Trophoblast cell (in vitro differentiated cells and primary cell): ENCODE measurements at regions not wholly inside any gene's neighbourhood (a gene's known extent, or its start where the extent isn't known, plus 50 kb on each side); places are given as distances from the start of the nearest gene placed in this dataset.

Experiments
- DNase-seq, 2 donors: peaks; one replicate each; pipeline ENCODE4 v3.0.0-alpha.2; 2016
- H2AFZ ChIP-seq: 2 replicates; pipeline ENCODE4 v1.6.1; 2013; ENCODE audit warnings: low read length, moderate library complexity, mild to moderate bottlenecking; ENCODE audit not compliant: insufficient read depth, poor library complexity
- H2AK5ac ChIP-seq: 2 replicates; pipeline ENCODE4 v1.6.1; 2013; ENCODE audit warnings: mild to moderate bottlenecking, low read length
- H2BK120ac ChIP-seq: 2 replicates; pipeline ENCODE4 v1.6.1; 2013; ENCODE audit warnings: low read length, mild to moderate bottlenecking, moderate library complexity; ENCODE audit not compliant: insufficient read depth, poor library complexity
- H2BK12ac ChIP-seq: 2 replicates; pipeline ENCODE4 v1.6.1; 2013; ENCODE audit warnings: mild to moderate bottlenecking, low read length, moderate library complexity
- H2BK5ac ChIP-seq: 2 replicates; pipeline ENCODE4 v1.6.1; 2013; ENCODE audit warnings: low read length, low read depth, moderate library complexity, mild to moderate bottlenecking; ENCODE audit not compliant: poor library complexity
- H3K14ac ChIP-seq: 2 replicates; pipeline ENCODE4 v1.6.1; 2013; ENCODE audit warnings: mild to moderate bottlenecking, low read length
- H3K18ac ChIP-seq: 2 replicates; pipeline ENCODE4 v1.6.1; 2013; ENCODE audit warnings: mild to moderate bottlenecking, low read length
- H3K23ac ChIP-seq: 2 replicates; pipeline ENCODE4 v1.6.1; 2013; ENCODE audit warnings: low read length
- H3K27ac ChIP-seq: 2 replicates; pipeline ENCODE4 v1.5.1; 2013; ENCODE audit warnings: low read depth, mild to moderate bottlenecking, inconsistent platforms, low read length, moderate library complexity
- H3K27me3 ChIP-seq: 2 replicates; pipeline ENCODE4 v1.6.1; 2013; ENCODE audit warnings: inconsistent platforms, mild to moderate bottlenecking, low read length, moderate library complexity; ENCODE audit not compliant: insufficient read depth
- H3K36me3 ChIP-seq, 2 experiments: 1 replicate in 1 of 2; 2 replicates in 1 of 2; pipeline ENCODE4 v1.6.1; 2013; ENCODE audit warnings: low read length in 2 of 2, mild to moderate bottlenecking in 2 of 2, moderate library complexity in 1 of 2; ENCODE audit not compliant: insufficient read depth in 2 of 2, control insufficient read depth in 1 of 2
- H3K4ac ChIP-seq: 2 replicates; pipeline ENCODE4 v1.6.1; 2013; ENCODE audit warnings: low read depth, mild to moderate bottlenecking, low read length, moderate library complexity
- H3K4me1 ChIP-seq, 2 experiments: 1 replicate in 1 of 2; 2 replicates in 1 of 2; pipeline ENCODE4 v1.6.1; 2013; ENCODE audit warnings: low read length in 2 of 2, mild to moderate bottlenecking in 2 of 2, moderate library complexity in 1 of 2; ENCODE audit not compliant: insufficient read depth in 2 of 2, control insufficient read depth in 1 of 2
- H3K4me2 ChIP-seq: 2 replicates; pipeline ENCODE4 v1.6.1; 2013; ENCODE audit warnings: inconsistent platforms, mild to moderate bottlenecking, low read length, moderate library complexity
- H3K4me3 ChIP-seq: 2 replicates; pipeline ENCODE4 v1.5.1; 2013; ENCODE audit warnings: mild to moderate bottlenecking, low read depth, low read length, inconsistent platforms
- H3K79me1 ChIP-seq: one replicate; pipeline ENCODE4 v1.6.1; 2013; ENCODE audit warnings: low read length
- H3K79me2 ChIP-seq: 2 replicates; pipeline ENCODE4 v1.6.1; 2013; ENCODE audit warnings: low read length, mild to moderate bottlenecking; ENCODE audit not compliant: control insufficient read depth, insufficient read depth, poor library complexity
- H3K9ac ChIP-seq: 2 replicates; pipeline ENCODE4 v1.6.1; 2013; ENCODE audit warnings: mild to moderate bottlenecking, low read length
- H3K9me3 ChIP-seq: 2 replicates; pipeline ENCODE4 v1.6.1; 2013; ENCODE audit warnings: low read depth, mild to moderate bottlenecking, control low read depth, inconsistent platforms, low read length; ENCODE audit not compliant: insufficient read depth
- H4K12ac ChIP-seq: 2 replicates; pipeline ENCODE4 v1.6.1; 2013; ENCODE audit warnings: low read depth, mild to moderate bottlenecking, low read length, moderate library complexity
- H4K8ac ChIP-seq: 2 replicates; pipeline ENCODE4 v1.6.1; 2013; ENCODE audit warnings: low read depth, mild to moderate bottlenecking, low read length, moderate library complexity
- H4K91ac ChIP-seq: one replicate; pipeline ENCODE4 v1.6.1; 2013; ENCODE audit warnings: low read depth, mild to moderate bottlenecking, low read length, moderate library complexity
- WGBS: extraction: QIAGEN DNeasy Blood & Tissue Kit; methylation state at CpG from one replicate; pipeline ENCODE4 v1.1.7; 2013; ENCODE audit warnings: missing lambda C conversion rate; ENCODE audit not compliant: insufficient read length, insufficient coverage; ENCODE audit errors: extremely low coverage; 5-methylcytosine and 5-hydroxymethylcytosine counted together

- Histone ChIP-seq H4K12ac (no peak overlapping the region), H2AK5ac (no peak overlapping the region), H3K79me2 (no peaks in the 10 kb centered on the region), H2BK12ac (no peak overlapping the region), H3K4me3 (no peak overlapping the region), H3K18ac (no peak overlapping the region), H3K36me3 (no peaks in the 10 kb centered on the region), H3K27ac (no peak overlapping the region), H2AFZ (no peak overlapping the region), H3K9me3 (no peaks in the 10 kb centered on the region), H3K4ac (no peak overlapping the region), H4K91ac (no peak overlapping the region), H3K23ac (no peak overlapping the region), H3K9ac (no peak overlapping the region), H2BK120ac (no peak overlapping the region), H3K14ac (no peak overlapping the region), H3K4me1 (no peaks in the 10 kb centered on the region), H3K79me1 (no peaks in the 10 kb centered on the region), H2BK5ac (no peak overlapping the region), H3K4me2 (no peak overlapping the region), H3K27me3 (no peaks in the 10 kb centered on the region), H4K8ac (no peak overlapping the region)
- no CpG with 5 or more reads among the region's 3 CpGs for WGBS
- DNase-seq, result no peak
Measured at GRCh38 chr6:23340271-23340670, 770.9 kb downstream of the HDGFL1 start.

DNA sequence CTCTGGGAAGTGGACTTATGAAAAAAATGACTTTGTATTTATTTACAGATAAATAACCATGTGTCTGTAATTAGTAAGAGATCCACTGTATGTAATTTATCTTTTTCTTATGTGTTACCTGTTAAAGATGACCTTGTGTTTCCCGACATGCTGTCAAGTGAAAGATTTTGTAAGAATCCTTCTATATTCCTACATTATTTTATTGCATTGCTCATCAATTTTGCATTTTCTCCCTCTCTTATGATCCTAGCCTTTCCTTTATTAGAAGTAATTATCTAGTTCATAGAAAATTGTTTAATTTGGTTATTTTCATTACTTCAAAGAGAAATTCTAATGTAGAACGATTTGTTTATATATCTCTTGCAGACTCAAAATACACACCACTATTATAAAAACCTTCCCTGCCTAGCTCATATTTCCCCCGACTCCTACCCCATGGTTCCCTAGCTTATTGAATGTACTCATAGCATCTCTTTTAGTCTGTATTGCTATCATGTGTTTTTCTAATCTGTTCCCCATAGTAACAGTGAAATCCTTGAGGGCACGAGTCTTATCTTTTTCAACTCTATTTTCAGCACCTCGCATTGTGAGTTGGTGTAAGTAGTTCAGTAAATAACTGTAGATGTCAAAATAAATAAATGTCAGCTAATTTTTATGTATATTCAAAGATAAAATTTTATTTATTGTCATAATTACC lies 774.4 kb downstream of the HDGFL1 start:
- H3K36me3 ChIP-seq, result no peaks in the 10 kb centered on the region
- no peak overlapping the region for H3K9ac ChIP-seq
- no peak overlapping the region for H3K4ac ChIP-seq
- no peak for DNase-seq
- no peaks in the 10 kb centered on the region for H3K27me3 ChIP-seq
- no peak overlapping the region for H4K91ac ChIP-seq
- H3K4me1 ChIP-seq, result no peaks in the 10 kb centered on the region
- H3K18ac ChIP-seq, result no peak overlapping the region
- H2AK5ac ChIP-seq, result no peak overlapping the region
- H3K4me2 ChIP-seq, result no peak overlapping the region
- no peaks in the 10 kb centered on the region for H3K79me2 ChIP-seq
- H3K27ac ChIP-seq, result no peak overlapping the region
- no peak overlapping the region for H2BK5ac ChIP-seq
- H2BK12ac ChIP-seq, result no peak overlapping the region
- WGBS, result no CpG with 5 or more reads among the region's 5 CpGs
- H2BK120ac ChIP-seq, result no peak overlapping the region
- no peak overlapping the region for H3K4me3 ChIP-seq
- H3K79me1 ChIP-seq, result no peaks in the 10 kb centered on the region
- no peak overlapping the region for H4K12ac ChIP-seq
- no peak overlapping the region for H3K23ac ChIP-seq
- no peak overlapping the region for H3K14ac ChIP-seq
- no peaks in the 10 kb centered on the region for H3K9me3 ChIP-seq
- H4K8ac ChIP-seq, result no peak overlapping the region
- H2AFZ ChIP-seq, result no peak overlapping the region

- Histone ChIP-seq H3K4me2 (no peak overlapping the region), H3K36me3 (no peaks in the 10 kb centered on the region), H2AK5ac (no peak overlapping the region), H3K23ac (no peak overlapping the region), H2AFZ (no peak overlapping the region), H3K79me1 (no peaks in the 10 kb centered on the region), H4K8ac (no peak overlapping the region), H3K9me3 (no peaks in the 10 kb centered on the region), H3K4ac (no peak overlapping the region), H2BK12ac (no peak overlapping the region), H4K12ac (no peak overlapping the region), H2BK120ac (no peak overlapping the region), H4K91ac (no peak overlapping the region), H3K4me1 (no peaks in the 10 kb centered on the region), H3K27me3 (no peaks in the 10 kb centered on the region), H2BK5ac (no peak overlapping the region), H3K9ac (no peak overlapping the region), H3K14ac (no peak overlapping the region), H3K4me3 (no peak overlapping the region), H3K18ac (no peak overlapping the region), H3K79me2 (no peaks in the 10 kb centered on the region), H3K27ac (no peak overlapping the region)
- no peak for DNase-seq
- WGBS, result no CpG with 5 or more reads among the region's 3 CpGs
Measured at GRCh38 chr6:23348185-23348584, 777.8 kb upstream of the NRSN1 start.

DNA sequence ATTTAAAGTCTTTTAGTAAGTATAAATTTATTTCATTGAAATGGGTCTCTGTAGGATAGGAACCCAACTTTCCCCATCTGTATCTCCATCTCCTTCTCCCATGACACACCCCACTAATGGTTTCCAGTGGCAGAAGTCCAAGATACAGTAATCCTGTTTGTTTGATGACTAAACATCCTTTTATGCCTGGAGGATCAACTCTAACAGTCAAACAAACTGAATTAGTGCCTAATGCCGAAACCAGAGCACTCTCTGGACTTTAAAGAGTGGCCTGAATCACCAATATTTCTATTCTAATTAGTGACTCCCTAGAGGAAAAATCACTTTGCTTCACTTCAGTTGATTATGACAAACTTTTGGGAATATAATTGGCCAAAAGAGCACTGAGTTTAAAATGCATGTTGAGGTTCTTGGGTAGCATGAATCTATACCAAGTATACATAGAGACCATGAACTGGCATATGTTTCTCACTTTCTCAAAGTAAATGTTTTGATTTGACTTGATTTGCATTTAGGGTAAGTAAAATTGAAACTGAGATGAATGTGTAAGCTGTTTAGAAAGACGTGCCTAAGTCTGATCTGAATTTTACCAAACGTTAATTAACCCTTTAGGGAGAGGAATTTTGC lies 776.4 kb upstream of the NRSN1 start:
- no CpG with 5 or more reads among the region's 3 CpGs for WGBS
- Histone ChIP-seq H4K8ac (no peak overlapping the region), H4K91ac (no peak overlapping the region), H2AFZ (no peak overlapping the region), H3K4me2 (no peak overlapping the region), H3K18ac (no peak overlapping the region), H2BK12ac (no peak overlapping the region), H3K27me3 (no peaks in the 10 kb centered on the region), H3K27ac (no peak overlapping the region), H2BK120ac (no peak overlapping the region), H3K79me2 (no peaks in the 10 kb centered on the region), H2AK5ac (no peak overlapping the region), H3K23ac (no peak overlapping the region), H3K36me3 (no peaks in the 10 kb centered on the region), H3K4me3 (no peak overlapping the region), H4K12ac (no peak overlapping the region), H3K9ac (no peak overlapping the region), H3K4ac (no peak overlapping the region), H3K4me1 (no peaks in the 10 kb centered on the region), H3K14ac (no peak overlapping the region), H3K79me1 (no peaks in the 10 kb centered on the region), H3K9me3 (no peaks in the 10 kb centered on the region), H2BK5ac (no peak overlapping the region)
- DNase-seq, result no peak
